ENCODE measurements at regions not wholly inside any gene's neighbourhood (a gene's known extent, or its start where the extent isn't known, plus 50 kb on each side); places are given as distances from the start of the nearest gene placed in this dataset.

DNA sequence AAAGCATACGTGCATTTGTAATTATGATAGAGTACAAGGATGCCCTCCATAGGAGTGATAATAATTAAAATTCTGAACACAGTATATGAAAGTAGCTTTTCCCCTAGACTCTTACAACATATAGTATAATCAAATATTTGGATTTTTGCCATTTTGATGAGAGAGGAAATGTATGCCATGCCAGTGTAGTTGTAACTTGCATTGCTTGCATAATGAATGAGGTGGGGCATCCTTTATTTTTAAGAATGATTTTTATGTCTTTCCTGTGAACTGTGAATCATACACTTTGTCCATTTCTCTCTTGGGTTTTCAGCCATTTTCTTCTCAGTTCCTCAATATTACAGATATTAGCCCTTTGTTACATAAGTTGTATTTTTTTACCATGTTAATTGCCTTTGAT lies 197.5 kb downstream of the SCG2 start:
- DNase-seq = no peak
- Histone ChIP-seq H3K4me1 (no peaks in the 10 kb centered on the region), H3K4me3 (no peak overlapping the region), H3K27ac (replicated peaks) (no peak overlapping the region), H3K27me3 (ENCODE audit: low read depth) (peaks cover under 1% of the 10 kb centered on the region), H3K9me3 (replicated peaks) (no peaks in the 10 kb centered on the region), H3K36me3 (no peaks in the 10 kb centered on the region)
- intact Hi-C loops (cut with micrococcal nuclease) = no loop called here
- TF ChIP-seq, protein P1, sequence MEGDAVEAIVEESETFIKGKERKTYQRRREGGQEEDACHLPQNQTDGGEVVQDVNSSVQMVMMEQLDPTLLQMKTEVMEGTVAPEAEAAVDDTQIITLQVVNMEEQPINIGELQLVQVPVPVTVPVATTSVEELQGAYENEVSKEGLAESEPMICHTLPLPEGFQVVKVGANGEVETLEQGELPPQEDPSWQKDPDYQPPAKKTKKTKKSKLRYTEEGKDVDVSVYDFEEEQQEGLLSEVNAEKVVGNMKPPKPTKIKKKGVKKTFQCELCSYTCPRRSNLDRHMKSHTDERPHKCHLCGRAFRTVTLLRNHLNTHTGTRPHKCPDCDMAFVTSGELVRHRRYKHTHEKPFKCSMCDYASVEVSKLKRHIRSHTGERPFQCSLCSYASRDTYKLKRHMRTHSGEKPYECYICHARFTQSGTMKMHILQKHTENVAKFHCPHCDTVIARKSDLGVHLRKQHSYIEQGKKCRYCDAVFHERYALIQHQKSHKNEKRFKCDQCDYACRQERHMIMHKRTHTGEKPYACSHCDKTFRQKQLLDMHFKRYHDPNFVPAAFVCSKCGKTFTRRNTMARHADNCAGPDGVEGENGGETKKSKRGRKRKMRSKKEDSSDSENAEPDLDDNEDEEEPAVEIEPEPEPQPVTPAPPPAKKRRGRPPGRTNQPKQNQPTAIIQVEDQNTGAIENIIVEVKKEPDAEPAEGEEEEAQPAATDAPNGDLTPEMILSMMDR (IDR thresholded peaks at IDR 0.05; ENCODE audit: borderline replicate concordance) = no peak

GRCh38 chr2:223414646-223415045 lies 187.5 kb downstream of the SCG2 start:
- no peaks in the 10 kb centered on the region for H3K9me3 ChIP-seq (replicated peaks)
- peaks cover 4% of the 10 kb centered on the region for H3K27me3 ChIP-seq (ENCODE audit: low read depth)
- TF ChIP-seq, protein P1 (IDR thresholded peaks at IDR 0.05; ENCODE audit: borderline replicate concordance) = no peak
- peak; percentile 39 for DNase-seq
- no peak overlapping the region for H3K4me3 ChIP-seq
- intact Hi-C loops (cut with micrococcal nuclease) = no loop called here
- no peaks in the 10 kb centered on the region for H3K4me1 ChIP-seq
- no peaks in the 10 kb centered on the region for H3K36me3 ChIP-seq
- peak overlapping the region; percentile 46 for H3K27ac ChIP-seq (replicated peaks)

GRCh38 chr2:223415071-223415470 lies 187.1 kb downstream of the SCG2 start:
- H3K9me3 ChIP-seq (replicated peaks) = no peaks in the 10 kb centered on the region
- no peaks in the 10 kb centered on the region for H3K27me3 ChIP-seq (ENCODE audit: low read depth)
- peak overlapping the region; percentile 25 for H3K27ac ChIP-seq (replicated peaks)
- no peak for DNase-seq
- intact Hi-C loops (cut with micrococcal nuclease) = no loop called here
- no peak overlapping the region for H3K4me3 ChIP-seq
- no peaks in the 10 kb centered on the region for H3K36me3 ChIP-seq
- TF ChIP-seq, protein P1 (IDR thresholded peaks at IDR 0.05; ENCODE audit: borderline replicate concordance) = no peak
- no peaks in the 10 kb centered on the region for H3K4me1 ChIP-seq

DNA sequence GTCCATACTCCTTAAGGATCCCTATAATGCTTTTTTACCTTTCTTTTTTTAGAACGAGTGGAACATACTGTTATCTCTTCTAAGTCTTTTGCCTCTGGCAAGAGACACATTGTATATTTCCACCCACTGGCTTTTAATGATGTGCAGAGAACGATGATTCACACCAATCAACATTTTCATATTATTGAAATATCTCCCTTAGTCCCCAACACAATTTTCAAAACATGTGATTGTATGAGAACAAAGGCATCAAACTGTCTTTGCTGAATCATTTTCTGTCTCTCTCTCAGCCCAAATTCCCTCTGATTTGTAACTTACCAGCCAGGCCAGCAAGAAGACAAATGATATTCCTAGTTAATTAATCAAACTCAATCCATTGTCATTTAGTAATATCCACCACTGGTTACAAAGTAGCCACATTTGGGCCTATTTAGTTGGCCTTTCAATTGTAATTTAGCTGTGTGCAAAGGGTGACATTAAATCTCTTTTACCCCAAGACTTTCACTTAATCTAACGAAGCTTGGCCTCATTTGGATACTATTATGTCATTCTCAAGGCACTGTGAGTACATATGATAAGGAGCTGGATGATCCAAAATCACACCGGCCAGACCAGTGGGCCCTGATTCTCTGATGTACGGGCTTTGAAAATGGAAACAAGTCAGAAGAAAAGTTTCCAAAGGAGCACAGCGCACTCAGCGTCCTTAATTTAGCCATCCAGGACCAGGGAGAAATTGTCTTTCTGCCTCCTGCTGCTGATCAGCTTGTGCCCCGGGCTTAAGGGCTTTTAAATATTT lies 185.1 kb downstream of the SCG2 start:
- no peaks in the 10 kb centered on the region for H3K36me3 ChIP-seq
- no peak overlapping the region for H3K27ac ChIP-seq (replicated peaks)
- intact Hi-C loops (cut with micrococcal nuclease) = no loop called here
- no peaks in the 10 kb centered on the region for H3K9me3 ChIP-seq (replicated peaks)
- H3K4me3 ChIP-seq = no peak overlapping the region
- no peaks in the 10 kb centered on the region for H3K27me3 ChIP-seq (ENCODE audit: low read depth)
- TF ChIP-seq, protein P1 (IDR thresholded peaks at IDR 0.05; ENCODE audit: borderline replicate concordance) = no peak
- peak; percentile 15 for DNase-seq
- H3K4me1 ChIP-seq = no peaks in the 10 kb centered on the region

- Histone ChIP-seq H3K27me3 (ENCODE audit: low read depth) (no peaks in the 10 kb centered on the region), H3K9me3 (replicated peaks) (no peaks in the 10 kb centered on the region), H3K27ac (replicated peaks) (no peak overlapping the region), H3K36me3 (no peaks in the 10 kb centered on the region), H3K4me3 (no peak overlapping the region), H3K4me1 (no peaks in the 10 kb centered on the region)
- intact Hi-C loops (cut with micrococcal nuclease) = no loop called here
- no peak for DNase-seq
- TF ChIP-seq, protein P1 (IDR thresholded peaks at IDR 0.05; ENCODE audit: borderline replicate concordance) = no peak
These were observed 184.0 kb downstream of the SCG2 start for GRCh38 chr2:223418131-223418530.
